ENCODE measurements at regions not wholly inside any gene's neighbourhood (a gene's known extent, or its start where the extent isn't known, plus 50 kb on each side); places are given as distances from the start of the nearest gene placed in this dataset.

- no peak for TF ChIP-seq CUX1 (IDR thresholded peaks at IDR 0.05; ENCODE audit: insufficient replicate concordance, low read depth, low read length)
- TF ChIP-seq NFYB (IDR thresholded peaks at IDR 0.05; ENCODE audit: insufficient read depth, low read depth, low read length), result no peak
- no peak for TF ChIP-seq SMC3 (IDR thresholded peaks at IDR 0.05; ENCODE audit: borderline replicate concordance, low read length)
- TF ChIP-seq NFIC (IDR thresholded peaks at IDR 0.05; ENCODE audit: low read depth, low read length), result no peak
- no peak for TF ChIP-seq SREBF1 (IDR thresholded peaks at IDR 0.05; ENCODE audit: low read length)
- no peak for TF ChIP-seq ETV6 (conservative IDR thresholded peaks at IDR 0.05 in 1 of 2, IDR thresholded peaks at IDR 0.05 in 1 of 2; ENCODE audit: borderline replicate concordance in 1 of 2, low read depth in 1 of 2)
- TF ChIP-seq RAD21 (IDR thresholded peaks at IDR 0.05; ENCODE audit: insufficient read depth, low read depth, low read length), result no peak
Observed at GRCh38 chr6:115467726-115468125, 593.0 kb downstream of the FRK start (continued).

- H2AFZ ChIP-seq (ENCODE audit: control insufficient read depth, low read depth, low read length), result no peak overlapping the region
- H3K27me3 ChIP-seq (replicated peaks in 1 of 2; ENCODE audit: control insufficient read depth in 2 of 2, insufficient read depth in 2 of 2, low read length in 1 of 2), result no peaks in the 10 kb centered on the region
- no peak overlapping the region for H3K4me2 ChIP-seq (ENCODE audit: control insufficient read depth, insufficient read depth)
- 0% methylated on average over 1 of the region's 1 CpG for WGBS (ENCODE audit: insufficient coverage, insufficient replicate concordance, low lambda C conversion rate, missing lambda C conversion rate)
- ChIA-PET POLR2A (no interaction called here), SMC1A (ENCODE audit: uncharacterized antibody, unreplicated experiment) (no interaction called here), CTCF (no interaction called here), RAD21 (ENCODE audit: unreplicated experiment) (no interaction called here)
- no peaks in the 10 kb centered on the region for H3K4me1 ChIP-seq (ENCODE audit: control insufficient read depth, insufficient read depth, low read length)
- DNase-seq (ENCODE audit: low read depth, low spot score), result no peak
- H3K79me2 ChIP-seq (ENCODE audit: control insufficient read depth, insufficient read depth, low read length), result no peaks in the 10 kb centered on the region
- H3K36me3 ChIP-seq (ENCODE audit: control insufficient read depth in 2 of 2, insufficient read depth in 2 of 2, low read length in 1 of 2), result no peaks in the 10 kb centered on the region
- H3K27ac ChIP-seq (ENCODE audit: control insufficient read depth, insufficient read depth), result no peak overlapping the region
- in situ Hi-C loops (cut with MboI) (no loop called here), intact Hi-C loops (cut with micrococcal nuclease; ENCODE audit: unreplicated experiment) (no loop called here)
- no peaks in the 10 kb centered on the region for H4K20me1 ChIP-seq (ENCODE audit: control insufficient read depth, insufficient read depth)
- no peak overlapping the region for H3K9ac ChIP-seq (ENCODE audit: control insufficient read depth, insufficient read depth, low read length)
- BruUV-seq (replicated peaks), result no TSS peak
- FAIRE-seq, result no peak
- no peak overlapping the region for H3K4me3 ChIP-seq
- H3K9me3 ChIP-seq (replicated peaks; ENCODE audit: control insufficient read depth, insufficient read depth, low read length), result no peaks in the 10 kb centered on the region
- ATAC-seq, result no peak
- TF ChIP-seq SPI1 (IDR thresholded peaks at IDR 0.05; ENCODE audit: borderline replicate concordance, insufficient read depth, low read depth, low read length) (peak; percentile 40; the same call in 1 of the 2 replicates), RAD21 (IDR thresholded peaks at IDR 0.05; ENCODE audit: insufficient read depth, low read depth, low read length) (no peak)
Observed at GRCh38 chr6:115460913-115461312, 599.8 kb downstream of the FRK start.
